Posterior cingulate gyrus (tissue), 11 donors: ENCODE measurements at regions not wholly inside any gene's neighbourhood (a gene's known extent, or its start where the extent isn't known, plus 50 kb on each side); places are given as distances from the start of the nearest gene placed in this dataset.
"Not testable (repeated sequence)": the region's sequence is repeated elsewhere in the genome, so short reads cannot be mapped to it uniquely, and the experiment has no call there.

ENCODE experiments used
- DNase-seq, 10 donors: peaks; one replicate each; pipeline versions ENCODE4 v3.0.0 to v3.0.0-alpha.2; 2020 to 2021; ENCODE audit warnings: mixed read lengths in 3 of 10
- intact Hi-C: fragments of 100-400 bp; cut with DNase I; formaldehyde crosslinking; loops from one replicate; pipeline ENCODE4 v1.15.1; 2023

DNA sequence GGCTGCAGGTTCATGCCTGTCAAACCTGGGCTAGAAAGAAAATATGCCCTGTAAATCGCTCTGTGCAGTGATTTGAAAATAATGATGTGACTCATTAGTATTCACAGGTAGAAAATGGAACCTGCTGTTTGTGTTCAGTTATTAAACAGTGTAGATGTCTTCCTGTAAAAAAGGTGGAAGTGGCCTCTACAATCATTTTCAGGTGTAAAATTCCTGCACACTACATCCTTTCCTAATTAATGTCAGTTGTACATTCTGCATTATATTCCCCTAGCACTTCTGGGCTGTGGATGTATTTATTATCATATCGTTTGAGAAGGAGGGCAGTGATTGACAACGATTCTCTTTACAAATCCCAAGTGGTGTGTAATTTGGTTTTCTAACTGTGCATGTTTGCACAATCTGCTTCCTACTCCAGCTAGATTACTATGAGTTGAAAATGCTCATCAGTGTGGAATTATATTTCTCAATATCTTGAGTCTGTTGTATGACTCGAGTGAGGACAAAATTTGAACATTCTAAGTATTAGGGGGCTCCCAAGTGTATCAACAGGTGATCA lies 454.0 kb upstream of the DDI1 start:
- no peak for DNase-seq
- intact Hi-C loops = no loop called here

DNA sequence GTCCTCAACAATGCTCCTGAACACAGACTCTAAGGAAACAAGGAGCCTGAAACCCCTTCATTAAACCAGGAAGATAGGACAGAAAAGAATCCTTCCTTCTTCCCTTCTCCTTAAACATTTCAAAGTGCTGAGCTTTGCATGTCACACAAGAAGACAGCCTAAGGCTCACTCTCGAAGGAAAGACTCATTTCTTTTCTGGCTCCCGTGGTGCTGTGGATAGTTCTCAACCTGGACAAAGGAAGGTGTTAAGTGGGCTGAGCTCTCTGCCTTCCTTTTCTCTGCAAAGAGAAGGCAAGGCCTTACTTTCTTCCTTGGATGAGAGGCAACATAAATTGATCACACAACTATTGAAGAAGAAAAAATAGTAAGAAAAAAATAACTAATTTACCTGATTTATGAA lies 452.4 kb upstream of the DDI1 start:
- intact Hi-C loops = no loop called here
- DNase-seq = no peak

DNA sequence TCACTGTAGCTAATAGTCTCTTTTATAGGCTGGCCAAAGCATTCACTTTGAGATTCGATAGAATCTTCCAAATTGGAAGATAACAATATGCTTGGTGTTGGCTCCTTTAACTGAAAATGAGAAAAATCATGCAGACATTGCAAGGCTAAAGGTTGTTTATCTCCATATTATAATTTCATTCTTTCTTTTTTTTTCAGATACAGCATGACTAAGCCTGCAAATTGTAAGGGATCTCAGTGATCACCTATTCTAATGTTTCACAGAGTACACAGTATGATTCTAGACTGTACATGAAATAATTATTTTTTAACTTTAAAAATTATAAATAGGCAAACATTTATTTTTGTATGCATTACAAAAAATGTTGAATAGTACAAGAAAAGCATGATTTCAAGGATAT lies 451.7 kb upstream of the DDI1 start:
- intact Hi-C loops = no loop called here
- no peak for DNase-seq

DNA sequence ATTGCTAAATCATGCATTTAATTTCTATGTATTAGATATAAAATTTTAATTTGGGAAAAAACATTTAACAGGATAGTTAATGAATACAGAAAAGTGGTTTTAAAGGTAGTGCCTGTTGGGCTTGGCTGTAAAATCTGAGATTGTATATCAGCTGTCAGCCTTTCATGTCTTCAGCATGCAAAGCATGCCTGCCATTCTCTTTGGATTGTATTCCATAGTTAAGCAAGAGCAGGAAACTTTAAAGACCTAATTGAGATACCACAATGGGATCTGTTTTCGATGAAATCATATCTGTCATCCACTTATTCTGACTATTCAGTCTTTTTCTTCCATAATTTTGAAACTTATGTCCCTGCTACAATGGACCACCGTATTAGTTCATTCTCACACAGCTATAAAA lies 451.0 kb upstream of the DDI1 start:
- no peak for DNase-seq
- intact Hi-C loops = no loop called here

DNA sequence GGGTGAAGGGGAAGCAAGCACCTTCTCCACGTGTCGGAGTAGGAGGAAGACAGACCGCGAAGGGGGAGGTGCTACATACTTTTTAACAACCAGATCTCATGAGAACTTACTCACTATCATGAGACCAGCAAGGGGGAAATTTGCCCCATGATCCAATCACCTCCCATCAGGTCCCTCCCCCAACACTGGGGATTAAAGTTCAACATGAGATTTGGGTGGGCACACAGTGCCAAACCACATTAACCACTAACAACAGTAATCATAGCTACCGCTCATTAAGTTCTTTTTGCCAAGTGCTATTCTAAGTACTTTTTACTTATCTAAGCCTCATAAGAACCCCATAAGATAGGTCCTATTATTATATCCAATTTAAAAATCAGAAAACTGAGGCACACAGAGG lies 450.5 kb upstream of the DDI1 start:
- intact Hi-C loops = no loop called here
- no peak for DNase-seq

DNA sequence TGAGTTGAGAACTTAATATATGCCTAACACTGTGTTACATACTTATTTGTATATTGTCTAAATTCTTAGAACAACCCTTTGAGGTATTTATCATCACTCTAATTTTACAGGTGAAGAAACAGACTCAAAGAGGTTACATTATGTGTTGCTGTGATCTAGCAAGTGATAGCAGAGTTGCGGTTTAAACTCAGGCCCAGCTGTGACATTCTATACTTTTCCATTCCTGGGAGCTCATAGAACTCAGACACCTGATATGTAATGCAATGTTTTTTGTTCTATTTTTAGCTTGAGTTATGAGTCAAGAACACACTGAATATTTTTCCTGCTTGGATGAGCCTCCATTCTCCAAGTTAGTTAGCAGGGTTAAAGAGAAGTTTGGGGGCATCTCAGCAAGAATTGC lies 449.7 kb upstream of the DDI1 start:
- no peak for DNase-seq
- intact Hi-C loops = no loop called here

DNA sequence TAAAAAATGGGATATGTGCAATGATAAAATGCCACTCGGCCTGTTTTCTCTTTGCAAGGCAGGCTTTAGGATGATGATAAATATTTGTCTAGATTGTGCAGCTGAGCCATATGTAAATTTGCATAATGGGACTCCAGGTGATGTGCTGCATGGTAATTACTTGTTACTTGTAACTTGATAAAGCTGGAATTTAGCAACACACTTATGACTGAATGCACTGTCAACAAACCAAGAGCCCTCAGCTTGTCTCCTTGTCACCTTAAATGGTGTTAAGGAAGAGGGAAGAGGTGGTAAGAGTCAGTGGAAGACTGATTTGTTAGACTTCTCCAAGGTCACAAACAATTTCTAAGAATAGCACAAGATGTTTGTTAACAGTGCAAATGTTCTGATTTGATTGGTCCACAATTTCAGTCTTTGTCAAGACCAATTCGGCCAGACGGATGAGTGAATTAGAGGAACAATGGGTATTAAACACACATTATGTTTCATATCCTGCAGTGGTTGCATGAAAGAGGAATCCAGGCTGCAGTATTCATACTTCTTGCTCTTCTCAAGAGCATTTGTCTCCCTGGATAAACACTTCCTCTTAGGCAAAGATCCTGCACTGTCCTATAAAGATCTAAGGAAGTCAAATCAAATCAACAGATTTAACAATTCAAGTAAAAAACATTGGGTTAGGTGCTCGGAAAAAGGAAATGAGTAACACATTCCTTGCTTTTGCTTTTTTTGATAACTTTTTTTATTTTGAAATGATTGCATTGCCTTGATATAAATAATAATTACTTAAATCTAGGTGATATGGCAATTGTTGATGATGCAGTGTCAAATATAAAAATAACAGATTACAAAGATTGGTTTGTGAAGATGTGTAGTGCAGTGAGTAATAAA lies 448.3 kb upstream of the DDI1 start:
- no peak for DNase-seq
- intact Hi-C loops = no loop called here

DNA sequence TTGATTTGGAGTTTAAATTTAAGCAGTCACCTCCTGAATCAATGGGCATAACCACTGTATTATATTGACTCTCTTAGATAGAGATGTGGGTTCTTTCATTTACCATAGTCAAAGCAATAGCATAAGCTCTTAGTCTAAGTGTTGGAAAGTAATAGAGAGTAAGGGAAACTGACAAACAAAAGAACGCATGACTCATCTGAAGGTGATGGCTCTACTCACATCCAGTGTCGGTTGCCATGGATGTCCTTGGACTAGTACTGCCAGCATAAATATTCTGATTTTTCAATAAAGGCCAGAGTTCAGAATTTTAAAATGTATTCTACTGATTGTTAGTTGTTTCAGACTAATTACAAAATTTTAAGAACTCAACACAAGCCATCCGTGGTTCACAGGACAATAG lies 444.9 kb upstream of the DDI1 start:
- DNase-seq = no peak
- intact Hi-C loops = no loop called here

DNA sequence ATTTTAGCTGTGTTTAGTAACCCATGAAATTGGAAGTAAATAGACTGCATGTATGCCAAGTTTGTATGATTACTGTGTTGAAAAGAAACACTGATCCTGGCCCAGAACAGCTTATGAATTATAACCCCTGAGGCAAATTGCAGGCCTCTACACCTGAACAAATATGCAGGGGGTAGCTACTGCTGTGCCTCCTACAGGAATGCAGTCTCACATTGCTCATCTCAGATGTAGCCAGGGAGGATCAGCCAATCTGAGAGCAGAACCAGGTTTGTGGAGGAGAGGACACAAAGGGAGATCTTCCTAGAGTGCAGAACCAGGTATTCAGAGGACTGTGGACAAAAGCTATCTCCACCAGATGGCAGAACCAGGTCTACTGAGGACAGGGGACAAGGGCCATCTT lies 442.2 kb upstream of the DDI1 start:
- intact Hi-C loops = no loop called here
- DNase-seq = no peak

DNA sequence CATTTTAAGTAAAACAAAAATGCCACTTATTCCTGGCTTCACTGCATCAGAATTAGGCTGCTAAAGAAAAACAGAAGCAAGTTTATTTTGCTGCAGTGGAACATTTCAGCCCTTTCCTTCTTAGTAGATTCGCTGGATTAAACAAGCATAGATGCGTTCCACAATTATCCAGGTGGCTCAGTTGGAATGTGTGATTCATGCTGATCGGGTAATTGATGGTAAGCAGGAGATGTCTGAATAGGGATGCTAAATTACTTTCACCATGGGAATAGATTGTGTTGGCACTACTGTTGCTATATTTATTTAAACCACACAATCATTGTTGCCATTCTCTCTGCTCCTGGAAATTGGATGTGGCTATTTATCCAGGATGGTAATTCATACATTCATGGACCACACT lies 440.1 kb upstream of the DDI1 start:
- no peak for DNase-seq
- intact Hi-C loops = no loop called here

DNA sequence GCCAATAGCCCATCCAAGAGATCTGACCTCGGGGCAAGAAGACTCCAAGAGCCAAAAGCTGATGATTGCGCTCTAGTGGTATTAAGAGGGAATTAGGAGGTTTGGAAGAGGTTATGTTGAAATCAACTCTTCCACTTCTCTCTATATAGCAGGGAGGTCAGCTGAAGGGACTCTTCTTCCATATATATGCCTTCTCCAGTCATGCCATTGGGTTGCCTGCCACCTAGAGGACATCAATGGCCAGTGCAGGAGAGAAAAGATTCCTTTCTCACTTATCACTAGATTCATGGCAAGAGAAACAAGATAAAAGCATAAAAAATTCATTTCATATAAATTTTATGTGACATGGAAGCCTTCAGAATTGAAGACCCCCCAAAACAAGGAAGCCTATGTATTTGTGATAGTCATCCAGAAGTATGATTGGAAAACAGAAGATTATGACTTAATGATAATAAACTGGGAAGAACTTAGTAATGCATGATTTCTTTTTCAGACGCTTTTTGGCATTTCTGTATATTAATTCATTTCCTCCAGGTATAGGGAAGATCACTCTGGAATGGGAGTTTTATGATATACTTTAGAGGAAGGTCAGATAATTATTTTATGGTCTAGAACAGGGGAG lies 435.1 kb upstream of the DDI1 start:
- peak in 5 of 10 donors; percentile 22 to 50 (median 26) for DNase-seq
- intact Hi-C loops = loop anchor here (1.0 to 5.0 kb wide), 2 partner anchors 274 to 399 kb away; no protein-coding TSS in a partner anchor

DNA sequence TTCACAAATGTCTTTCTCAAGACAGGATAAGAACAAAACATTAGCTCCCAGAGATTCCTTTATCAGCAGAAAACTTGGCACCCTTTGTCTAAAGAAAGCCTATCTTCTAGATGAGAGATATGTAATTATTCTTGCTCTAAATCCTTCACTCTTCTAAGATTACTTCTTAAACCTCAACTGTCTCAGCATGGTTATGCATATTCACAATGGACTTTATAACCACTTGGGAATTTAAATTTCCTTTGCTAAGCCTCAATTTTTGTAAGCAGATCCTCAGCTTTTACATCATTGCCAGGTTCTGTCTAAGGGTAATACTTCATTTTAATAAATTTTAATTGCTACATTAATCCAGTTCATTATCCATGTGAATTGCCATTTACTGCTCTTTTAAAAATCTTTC lies 433.6 kb upstream of the DDI1 start:
- intact Hi-C loops = loop anchor here (5.0 kb wide), 1 partner anchor 276 kb away; no protein-coding TSS in a partner anchor
- no peak for DNase-seq

DNA sequence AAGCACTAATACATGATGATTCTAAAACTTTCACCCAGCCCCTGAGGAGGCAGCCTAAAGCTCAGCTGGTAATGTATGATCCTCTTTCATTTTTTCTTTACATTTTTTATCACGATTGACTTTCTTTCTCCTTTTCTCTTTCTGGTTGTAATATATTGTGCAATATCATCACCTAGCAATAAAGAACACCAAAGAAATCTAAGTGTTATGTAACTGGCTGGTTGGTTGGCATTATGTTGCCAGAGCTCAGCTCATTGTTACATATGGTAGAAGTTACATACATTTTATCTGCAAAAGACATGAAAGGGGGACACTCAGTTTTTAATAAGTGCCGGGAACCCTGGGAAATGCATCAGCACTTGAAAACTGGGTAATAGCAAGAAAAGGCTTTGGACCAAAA lies 432.1 kb upstream of the DDI1 start:
- intact Hi-C loops = loop anchor here (5.0 kb wide), 1 partner anchor 277 kb away; no protein-coding TSS in a partner anchor
- DNase-seq = no peak

DNA sequence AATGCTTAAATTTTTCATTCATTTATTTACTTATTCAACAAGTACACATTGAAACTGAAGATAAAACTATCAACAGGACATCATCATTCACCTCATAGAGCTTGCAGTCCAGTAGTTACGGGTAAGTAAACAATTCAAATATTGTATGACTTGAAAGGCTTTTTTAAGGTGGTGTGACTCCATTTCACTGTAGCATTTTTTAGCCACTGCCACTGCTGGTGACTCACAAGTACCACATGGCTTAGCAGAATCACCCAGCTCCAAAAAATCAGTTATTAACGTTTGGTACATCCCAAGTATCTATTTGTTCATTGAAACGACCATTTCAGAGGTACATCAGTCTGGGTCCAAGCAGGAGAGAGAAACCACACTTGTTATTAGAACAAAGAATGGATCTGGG lies 427.9 kb upstream of the DDI1 start:
- intact Hi-C loops = no loop called here

DNA sequence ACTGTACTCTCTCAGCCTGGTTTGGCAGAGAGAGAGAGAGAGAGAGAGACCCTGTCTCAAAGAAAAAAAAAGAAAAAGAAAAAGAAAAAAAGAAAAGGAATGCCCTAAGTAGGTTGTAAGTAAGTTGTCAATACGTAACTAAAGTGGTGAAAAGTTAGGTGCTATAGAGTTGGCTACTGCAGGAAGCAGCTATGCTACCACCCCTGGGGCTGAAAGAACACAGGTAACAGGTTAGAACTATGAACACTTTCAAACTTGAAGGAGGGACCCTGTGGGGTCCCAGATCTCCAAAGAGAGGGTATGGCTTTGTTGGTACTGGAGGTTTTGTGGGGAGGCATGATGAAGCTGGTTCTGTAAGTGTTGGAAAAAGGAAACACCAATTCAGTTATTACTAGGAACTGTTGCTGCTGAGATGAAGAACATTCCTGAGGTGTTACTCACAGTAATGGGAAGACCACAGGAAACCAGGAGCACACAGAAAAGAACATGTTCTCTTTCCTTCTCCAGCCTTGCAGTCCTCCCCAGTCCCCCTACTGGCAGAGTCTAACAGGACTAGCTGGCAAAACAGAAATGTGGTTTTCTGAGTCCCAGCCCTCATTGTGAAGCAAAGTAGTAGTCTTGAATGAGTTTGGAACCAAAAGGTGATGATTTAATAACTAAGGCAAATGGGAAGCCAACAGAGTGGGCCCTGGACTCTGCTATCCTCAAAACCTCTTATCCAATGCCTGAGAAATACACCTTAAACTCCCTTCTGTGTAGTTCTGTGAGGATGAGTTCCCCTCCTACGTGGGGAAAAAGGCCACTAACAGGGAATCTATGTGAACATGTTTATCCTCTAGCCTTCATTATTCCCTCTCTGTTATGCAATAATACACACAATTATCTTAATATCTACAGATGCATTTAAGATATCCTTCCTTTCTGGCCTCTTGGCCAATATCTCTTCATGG lies 427.0 kb upstream of the DDI1 start:
- no peak for DNase-seq
- intact Hi-C loops = no loop called here

More for the DNA sequence above, 427.9 kb upstream of the DDI1 start:
- DNase-seq = no peak

DNA sequence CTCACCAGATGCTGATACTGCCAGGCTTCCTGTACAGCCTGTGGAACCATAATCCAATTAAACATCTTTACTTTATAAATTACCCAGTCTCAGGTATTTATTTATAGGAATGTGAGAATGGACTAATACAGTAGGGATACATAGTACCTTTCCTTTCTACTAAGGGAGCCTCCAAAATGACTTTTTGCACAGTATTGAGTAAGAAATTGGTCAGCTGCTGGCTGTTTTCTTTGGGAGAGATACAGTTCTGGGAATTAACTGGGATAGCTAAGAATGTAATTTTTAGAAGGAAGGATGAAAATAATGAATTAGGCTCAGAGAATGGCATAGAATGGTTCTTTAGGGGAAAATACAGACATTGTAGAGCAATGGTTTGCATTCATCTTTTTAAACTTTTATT lies 426.0 kb upstream of the DDI1 start:
- intact Hi-C loops = no loop called here

DNA sequence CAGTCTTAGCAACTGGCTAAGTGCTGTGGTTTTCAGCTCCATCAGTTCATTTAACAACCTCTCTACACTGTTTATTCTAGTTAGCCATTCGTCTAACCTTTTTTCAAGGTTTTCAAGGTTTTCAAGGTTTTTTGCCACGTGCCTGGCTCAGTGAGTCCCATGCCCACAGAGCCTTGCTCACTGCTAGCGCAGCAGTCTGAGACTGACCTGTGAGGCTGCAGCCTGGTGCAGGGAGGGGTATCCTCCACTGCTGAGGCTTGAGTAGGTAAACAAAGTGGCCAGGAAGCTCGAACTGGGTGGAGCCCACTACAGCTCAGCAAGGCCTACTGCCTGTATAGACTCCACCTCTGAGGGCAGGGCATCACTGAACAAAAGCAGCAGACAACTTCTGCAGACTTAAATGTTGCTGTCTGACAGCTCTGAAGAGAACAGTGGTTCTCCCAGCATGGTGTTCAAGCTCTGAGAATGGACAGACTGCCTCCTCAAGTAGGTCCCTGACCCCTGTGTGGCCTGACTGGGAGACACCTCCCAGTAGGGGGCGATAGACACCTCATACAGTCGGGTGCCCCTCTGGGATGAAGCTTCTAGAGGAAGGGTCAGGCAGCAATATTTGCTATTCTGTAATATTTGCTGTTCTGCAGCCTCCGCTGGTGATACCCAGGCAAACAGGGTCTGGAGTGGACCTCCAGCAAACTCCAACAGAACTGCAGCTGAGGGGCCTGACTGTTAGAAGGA lies 424.7 kb upstream of the DDI1 start:
- intact Hi-C loops, DNase-seq: not testable (repeated sequence)

More for the DNA sequence above, 426.0 kb upstream of the DDI1 start:
- no peak for DNase-seq

DNA sequence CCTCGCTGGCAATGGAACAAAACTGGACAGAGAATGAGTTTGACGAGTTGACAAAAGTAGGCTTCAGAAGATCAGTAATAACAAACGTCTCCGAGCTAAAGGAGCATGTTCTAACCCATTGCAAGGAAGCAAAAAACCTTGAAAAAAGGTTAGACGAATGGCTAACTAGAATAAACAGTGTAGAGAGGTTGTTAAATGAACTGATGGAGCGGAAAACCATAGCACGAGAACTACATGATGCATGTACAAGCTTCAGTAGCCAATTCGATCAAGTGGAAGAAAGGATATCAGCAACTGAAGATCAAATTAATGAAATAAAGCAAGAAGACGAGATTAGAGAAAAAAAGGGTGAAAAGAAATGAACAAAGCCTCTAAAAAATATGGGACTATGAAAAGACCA lies 424.0 kb upstream of the DDI1 start:
- DNase-seq, intact Hi-C loops: not testable (repeated sequence)

DNA sequence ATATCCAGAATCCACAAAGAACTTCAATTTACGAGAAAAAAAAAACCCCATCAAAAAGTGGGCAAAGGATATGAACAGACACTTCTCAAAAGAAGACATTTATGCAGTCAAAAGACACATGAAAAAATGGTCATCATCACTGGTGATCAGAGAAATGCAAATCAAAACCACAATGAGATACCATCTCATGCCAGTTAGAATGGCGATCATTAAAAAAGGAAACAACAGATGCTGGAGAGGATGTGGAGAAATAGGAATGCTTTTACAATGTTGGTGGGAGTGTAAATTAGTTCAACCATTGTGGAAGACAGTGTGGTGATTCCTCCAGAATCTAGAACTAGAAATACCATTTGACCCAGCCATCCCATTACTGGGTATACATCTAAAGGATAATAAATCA lies 419.9 kb upstream of the DDI1 start:
- intact Hi-C loops, DNase-seq: not testable (repeated sequence)

DNA sequence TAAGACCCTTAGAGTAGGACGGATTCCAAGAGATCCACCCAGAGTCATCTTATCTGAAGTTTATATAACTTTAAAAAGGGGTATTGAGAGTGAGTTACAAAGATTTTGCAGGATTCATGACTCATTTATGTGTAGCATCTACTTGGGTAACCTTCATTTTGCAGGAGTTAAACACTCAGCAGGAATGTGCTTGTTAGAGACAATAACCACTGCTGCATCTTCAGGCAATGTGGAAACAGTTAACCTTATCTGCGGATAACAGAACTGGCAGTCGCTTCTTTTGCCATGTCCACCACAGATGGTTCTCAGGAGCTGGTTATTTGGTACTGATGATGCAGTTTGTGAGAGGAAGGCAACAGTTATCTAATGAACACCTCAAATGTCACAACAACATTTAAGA lies 417.9 kb upstream of the DDI1 start:
- intact Hi-C loops = no loop called here
- DNase-seq = no peak
